ENCODE measurements at regions not wholly inside any gene's neighbourhood (a gene's known extent, or its start where the extent isn't known, plus 50 kb on each side); places are given as distances from the start of the nearest gene placed in this dataset.

DNA sequence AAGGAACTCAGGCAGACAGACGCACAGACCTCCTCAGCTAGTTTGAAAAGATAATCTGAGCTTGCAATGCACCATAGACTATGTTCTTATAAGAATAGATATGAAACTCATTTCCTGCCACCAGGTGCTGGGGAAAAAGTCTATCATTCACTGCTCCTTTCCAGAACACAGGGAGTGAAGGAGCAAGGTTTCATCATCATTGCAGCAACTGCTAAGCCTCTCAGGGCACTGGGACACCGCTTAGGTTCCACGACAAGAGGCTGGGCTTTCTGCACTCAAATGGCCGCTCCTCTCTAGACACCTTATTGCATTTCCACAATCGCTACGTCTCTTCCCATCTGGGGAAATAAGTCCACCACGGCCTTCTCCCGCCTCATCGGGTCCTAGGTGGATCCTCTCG lies 418.5 kb upstream of the JARID2 start:
- Histone ChIP-seq H3K4ac (ENCODE audit: low read depth, low read length) (no peak overlapping the region), H2BK5ac (ENCODE audit: insufficient read length, low read length) (peak overlapping the region; percentile 35), H2AK5ac (ENCODE audit: insufficient read length, low read length) (peak overlapping the region; percentile 30), H3K23ac (ENCODE audit: insufficient read length, low read depth, low read length) (no peak overlapping the region), H3K9ac (ENCODE audit: extremely low read depth, insufficient read length, low read length) (no peak overlapping the region), H3K4me1 (ENCODE audit: insufficient read depth, low read length) (peaks cover 22% of the 10 kb centered on the region), H3K14ac (ENCODE audit: insufficient read depth, low read length) (peak overlapping the region; percentile 12; the same call in 1 of the 2 replicates), H2AFZ (ENCODE audit: low read length) (no peak overlapping the region), H3K27ac (ENCODE audit: insufficient read length, low read depth, low read length) (no peak overlapping the region), H4K8ac (replicated peaks; ENCODE audit: insufficient read length, low read depth, low read length) (no peak overlapping the region), H3K27me3 (ENCODE audit: insufficient read depth, low read length) (no peaks in the 10 kb centered on the region), H3K9me3 (ENCODE audit: control insufficient read depth, low read depth, low read length) (no peaks in the 10 kb centered on the region), H4K91ac (ENCODE audit: insufficient read length, low read depth, low read length) (no peak overlapping the region), H2BK15ac (ENCODE audit: low read depth, low read length) (no peak overlapping the region), H2BK12ac (ENCODE audit: insufficient read length, low read depth, low read length) (no peak overlapping the region), H4K5ac (ENCODE audit: insufficient read length, low read depth, low read length) (no peak overlapping the region), H3K56ac (ENCODE audit: insufficient read length, low read depth, low read length) (no peak overlapping the region), H3K23me2 (ENCODE audit: insufficient read length, low read depth, low read length, poor library complexity, severe bottlenecking) (peaks cover 2% of the 10 kb centered on the region), H2BK120ac (ENCODE audit: low read depth, low read length, poor library complexity, severe bottlenecking) (no peak overlapping the region), H3K18ac (ENCODE audit: insufficient read length, low read depth, low read length) (no peak overlapping the region), H4K20me1 (ENCODE audit: control insufficient read depth, insufficient read depth, insufficient read length) (no peaks in the 10 kb centered on the region), H3T11ph (ENCODE audit: low read length) (no peak overlapping the region), H3K79me2 (ENCODE audit: insufficient read depth, low read length) (no peaks in the 10 kb centered on the region), H2BK20ac (ENCODE audit: low read depth, low read length, poor library complexity, severe bottlenecking) (no peak overlapping the region), H3K79me1 (ENCODE audit: insufficient read depth, low read depth, low read length, poor library complexity, severe bottlenecking) (no peaks in the 10 kb centered on the region), H3K4me2 (ENCODE audit: insufficient read depth, insufficient read length, low read length) (no peak overlapping the region)
- peaks cover 0 to 5% (median 0%) of the 10 kb centered on the region in 3 experiments; a peak in 3 of 7 replicates for H3K36me3 Mint-ChIP-seq (ENCODE audit: insufficient read depth in 1 of 3, low read depth in 3 of 3)
- H3K9me3 Mint-ChIP-seq = peaks cover 0 to 6% of the 10 kb centered on the region in 2 experiments; a peak in 2 of 5 replicates
- peak overlapping the region in 1 of 3 experiments; percentile 12; a peak in 1 of 7 replicates for H3K27ac Mint-ChIP-seq
- H3K27me3 Mint-ChIP-seq (ENCODE audit: low read depth) = peaks cover 3% of the 10 kb centered on the region; the same call in 1 of the 2 replicates
- peaks cover 75 to 79% of the 10 kb centered on the region in 2 experiments for H3K4me1 Mint-ChIP-seq
- DNase-seq = no peak
- TF ChIP-seq, protein P1, sequence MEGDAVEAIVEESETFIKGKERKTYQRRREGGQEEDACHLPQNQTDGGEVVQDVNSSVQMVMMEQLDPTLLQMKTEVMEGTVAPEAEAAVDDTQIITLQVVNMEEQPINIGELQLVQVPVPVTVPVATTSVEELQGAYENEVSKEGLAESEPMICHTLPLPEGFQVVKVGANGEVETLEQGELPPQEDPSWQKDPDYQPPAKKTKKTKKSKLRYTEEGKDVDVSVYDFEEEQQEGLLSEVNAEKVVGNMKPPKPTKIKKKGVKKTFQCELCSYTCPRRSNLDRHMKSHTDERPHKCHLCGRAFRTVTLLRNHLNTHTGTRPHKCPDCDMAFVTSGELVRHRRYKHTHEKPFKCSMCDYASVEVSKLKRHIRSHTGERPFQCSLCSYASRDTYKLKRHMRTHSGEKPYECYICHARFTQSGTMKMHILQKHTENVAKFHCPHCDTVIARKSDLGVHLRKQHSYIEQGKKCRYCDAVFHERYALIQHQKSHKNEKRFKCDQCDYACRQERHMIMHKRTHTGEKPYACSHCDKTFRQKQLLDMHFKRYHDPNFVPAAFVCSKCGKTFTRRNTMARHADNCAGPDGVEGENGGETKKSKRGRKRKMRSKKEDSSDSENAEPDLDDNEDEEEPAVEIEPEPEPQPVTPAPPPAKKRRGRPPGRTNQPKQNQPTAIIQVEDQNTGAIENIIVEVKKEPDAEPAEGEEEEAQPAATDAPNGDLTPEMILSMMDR (conservative IDR thresholded peaks at IDR 0.05) = no peak
- no peak overlapping the region for H3K4me3 Mint-ChIP-seq
- no CpG with 5 or more reads among the region's 10 CpGs for WGBS (ENCODE audit: extremely low coverage, insufficient read length, low lambda C conversion rate)
